ENCODE measurements at regions not wholly inside any gene's neighbourhood (a gene's known extent, or its start where the extent isn't known, plus 50 kb on each side); places are given as distances from the start of the nearest gene placed in this dataset.

- no peak for DNase-seq (ENCODE audit: low read depth)
- no peak overlapping the region for H3K4me3 ChIP-seq (ENCODE audit: low read depth, low read length)
- TF ChIP-seq CTCF (IDR thresholded peaks at IDR 0.05; ENCODE audit: low read depth, low read length, missing control alignments) = no peak
These were observed 62.3 kb upstream of the RFLNA start for GRCh38 chr12:124232654-124232987.

- no peak for DNase-seq (ENCODE audit: low read depth)
- H3K4me3 ChIP-seq (ENCODE audit: low read depth, low read length) = no peak overlapping the region
- no peak for TF ChIP-seq CTCF (IDR thresholded peaks at IDR 0.05; ENCODE audit: low read depth, low read length, missing control alignments)
These were observed 61.7 kb upstream of the RFLNA start for GRCh38 chr12:124233041-124233796.

GRCh38 chr12:124233846-124234640 lies 60.9 kb upstream of the RFLNA start:
- no peak for DNase-seq (ENCODE audit: low read depth)
- H3K4me3 ChIP-seq (ENCODE audit: low read depth, low read length) = no peak overlapping the region
- TF ChIP-seq CTCF (IDR thresholded peaks at IDR 0.05; ENCODE audit: low read depth, low read length, missing control alignments) = no peak

GRCh38 chr12:124236625-124237031 lies 58.3 kb upstream of the RFLNA start:
- DNase-seq (ENCODE audit: low read depth) = no peak
- H3K4me3 ChIP-seq (ENCODE audit: low read depth, low read length) = no peak overlapping the region
- no peak for TF ChIP-seq CTCF (IDR thresholded peaks at IDR 0.05; ENCODE audit: low read depth, low read length, missing control alignments)

- H3K4me3 ChIP-seq (ENCODE audit: low read depth, low read length) = no peak overlapping the region
- DNase-seq (ENCODE audit: low read depth) = no peak
- no peak for TF ChIP-seq CTCF (IDR thresholded peaks at IDR 0.05; ENCODE audit: low read depth, low read length, missing control alignments)
These were observed 56.0 kb upstream of the RFLNA start for GRCh38 chr12:124238886-124239285.

- no peak for TF ChIP-seq CTCF (IDR thresholded peaks at IDR 0.05; ENCODE audit: low read depth, low read length, missing control alignments)
- no peak for DNase-seq (ENCODE audit: low read depth)
These were observed 54.4 kb upstream of the RFLNA start for GRCh38 chr12:124240493-124240892.

More at GRCh38 chr12:124240493-124240892, 54.4 kb upstream of the RFLNA start:
- H3K4me3 ChIP-seq (ENCODE audit: low read depth, low read length) = no peak overlapping the region

Data from GM12864 (cell line).